Muscle of leg (tissue), 3 donors: ENCODE measurements at regions not wholly inside any gene's neighbourhood (a gene's known extent, or its start where the extent isn't known, plus 50 kb on each side); places are given as distances from the start of the nearest gene placed in this dataset.
A peak's percentile ranks its signal among the peaks of the same experiment; 100 is the strongest.

Experiments
- DNase-seq: peaks from one replicate; pipeline ENCODE4 v3.0.0; 2013
- H3K27ac ChIP-seq: one replicate; pipeline ENCODE4 v1.5.1; 2013; ENCODE audit warnings: mild to moderate bottlenecking, low read length, control low read depth
- H3K27me3 ChIP-seq: one replicate; pipeline ENCODE4 v1.6.1; 2013; ENCODE audit warnings: low read length; ENCODE audit not compliant: control insufficient read depth, insufficient read depth
- H3K36me3 ChIP-seq: one replicate; pipeline ENCODE4 v1.6.1; 2013; ENCODE audit warnings: low read length; ENCODE audit not compliant: control insufficient read depth, insufficient read depth
- H3K4me1 ChIP-seq: one replicate; pipeline ENCODE4 v1.6.1; 2013; ENCODE audit warnings: low read length; ENCODE audit not compliant: control insufficient read depth, insufficient read depth
- H3K4me3 ChIP-seq: one replicate; pipeline ENCODE4 v1.5.1; 2013; ENCODE audit warnings: low read length, control low read depth
- H3K9me3 ChIP-seq: replicated peaks from 2 replicates; pipeline ENCODE4 v1.6.1; 2013; ENCODE audit warnings: low read depth, low read length; ENCODE audit not compliant: control insufficient read depth
- WGBS: methylation state at CpG from one replicate; pipeline ENCODE4 v1.1.5; 2013; ENCODE audit warnings: missing lambda C conversion rate; ENCODE audit not compliant: insufficient coverage; 5-methylcytosine and 5-hydroxymethylcytosine counted together

GRCh38 chr22:49216579-49216978 lies 611.1 kb downstream of the BRD1 start:
- WGBS, result no CpG with 5 or more reads among the region's 5 CpGs
- no peaks in the 10 kb centered on the region for H3K27me3 ChIP-seq
- DNase-seq, result no peak

GRCh38 chr22:49215840-49216239 lies 611.8 kb downstream of the BRD1 start:
- DNase-seq, result no peak
- Histone ChIP-seq H3K27me3 (no peaks in the 10 kb centered on the region), H3K27ac (no peak overlapping the region), H3K9me3 (no peaks in the 10 kb centered on the region), H3K4me1 (no peaks in the 10 kb centered on the region), H3K4me3 (no peak overlapping the region), H3K36me3 (no peaks in the 10 kb centered on the region)
- WGBS, result 84% methylated on average over 5 of the region's 9 CpGs

More at GRCh38 chr22:49216579-49216978, 611.1 kb downstream of the BRD1 start:
- no peak overlapping the region for H3K4me3 ChIP-seq
- H3K27ac ChIP-seq, result no peak overlapping the region
- no peaks in the 10 kb centered on the region for H3K9me3 ChIP-seq
- no peaks in the 10 kb centered on the region for H3K36me3 ChIP-seq
- no peaks in the 10 kb centered on the region for H3K4me1 ChIP-seq

DNA sequence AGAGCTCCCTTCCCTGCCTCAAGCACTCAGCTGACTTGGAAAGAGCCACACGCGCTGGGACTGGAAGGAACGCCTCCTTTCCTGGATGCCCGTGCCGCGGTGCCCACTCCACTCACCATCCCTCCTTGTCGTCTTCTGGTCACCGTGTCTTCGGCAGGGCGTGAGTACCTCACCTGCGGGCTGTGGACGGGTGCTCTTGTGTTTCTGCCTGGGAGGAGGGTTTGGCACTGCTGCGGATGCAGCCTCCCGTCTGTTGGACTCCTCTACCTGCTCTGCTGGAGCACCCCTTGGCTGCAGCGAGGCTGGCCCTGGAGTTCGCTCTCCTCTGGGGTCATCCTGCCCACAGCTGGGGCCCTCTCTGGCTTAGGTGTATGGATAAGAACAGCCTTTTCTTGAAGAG lies 612.7 kb downstream of the BRD1 start:
- Histone ChIP-seq H3K36me3 (no peaks in the 10 kb centered on the region), H3K27ac (no peak overlapping the region), H3K4me1 (no peaks in the 10 kb centered on the region), H3K27me3 (no peaks in the 10 kb centered on the region), H3K9me3 (no peaks in the 10 kb centered on the region), H3K4me3 (no peak overlapping the region)
- WGBS, result 94% methylated on average over 10 of the region's 16 CpGs
- no peak for DNase-seq

DNA sequence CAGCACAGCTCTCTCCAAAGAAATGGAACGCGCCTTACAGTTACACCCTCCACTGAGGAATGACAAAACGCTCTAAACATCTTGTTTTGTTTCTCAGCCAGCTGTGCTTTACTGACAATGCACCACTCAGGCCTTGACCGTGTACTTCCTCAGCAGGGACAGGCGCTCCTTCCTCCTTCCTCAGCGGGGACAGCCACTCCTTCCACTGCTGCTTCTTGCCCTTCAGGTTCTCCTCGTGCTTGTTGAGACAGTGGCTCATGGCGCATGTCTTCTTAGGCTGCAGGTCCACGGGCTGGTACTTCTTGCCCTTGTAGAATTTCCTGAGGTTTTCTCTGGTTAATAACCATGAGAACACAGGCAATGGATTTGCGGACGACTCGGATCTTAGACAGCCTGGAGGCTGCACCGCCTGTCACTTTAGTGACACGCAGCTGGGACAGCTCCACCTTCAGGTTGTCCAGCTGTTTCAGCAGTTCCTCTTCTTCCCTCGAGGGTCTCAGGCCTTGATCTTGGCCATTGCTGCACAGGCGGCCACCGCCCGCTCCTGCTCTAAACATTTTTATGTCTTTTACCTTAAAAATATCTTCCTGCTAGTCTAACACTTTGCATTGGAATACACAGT lies 613.8 kb downstream of the BRD1 start:
- Histone ChIP-seq H3K27ac (no peak overlapping the region), H3K9me3 (no peaks in the 10 kb centered on the region), H3K4me3 (no peak overlapping the region), H3K36me3 (no peaks in the 10 kb centered on the region), H3K4me1 (peaks cover 2% of the 10 kb centered on the region), H3K27me3 (no peaks in the 10 kb centered on the region)
- no peak for DNase-seq
- 68% methylated on average over 18 of the region's 18 CpGs for WGBS

DNA sequence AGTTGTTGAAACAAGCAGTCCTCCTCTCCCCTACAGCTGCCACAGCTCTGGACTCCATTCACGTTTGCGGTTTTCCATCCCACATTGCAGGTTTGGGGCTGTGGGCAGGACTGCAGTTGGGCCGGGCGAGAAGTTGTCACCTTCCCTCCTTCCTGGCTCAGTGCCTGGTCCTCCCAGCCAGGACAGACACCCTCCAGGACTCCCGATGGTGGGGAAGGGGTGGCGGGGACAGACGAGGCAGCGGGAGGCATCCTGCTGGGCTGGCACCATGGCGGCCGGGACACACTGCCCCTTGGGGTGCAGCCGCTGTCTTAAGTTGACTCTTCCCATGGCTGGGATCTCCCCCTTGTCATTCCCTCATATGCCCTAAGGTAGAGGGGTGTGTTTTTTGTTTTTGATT lies 615.2 kb downstream of the BRD1 start:
- WGBS, result 86% methylated on average over 10 of the region's 11 CpGs
- Histone ChIP-seq H3K27ac (no peak overlapping the region), H3K4me3 (no peak overlapping the region), H3K9me3 (no peaks in the 10 kb centered on the region), H3K4me1 (peaks cover 2% of the 10 kb centered on the region), H3K36me3 (no peaks in the 10 kb centered on the region), H3K27me3 (no peaks in the 10 kb centered on the region)
- no peak for DNase-seq

GRCh38 chr22:49212002-49212401 lies 615.7 kb downstream of the BRD1 start:
- DNase-seq, result no peak
- H3K4me3 ChIP-seq, result no peak overlapping the region
- H3K36me3 ChIP-seq, result no peaks in the 10 kb centered on the region
- no peaks in the 10 kb centered on the region for H3K27me3 ChIP-seq
- no peaks in the 10 kb centered on the region for H3K9me3 ChIP-seq
- H3K4me1 ChIP-seq, result peaks cover 2% of the 10 kb centered on the region
- 78% methylated on average over 3 of the region's 5 CpGs for WGBS
- H3K27ac ChIP-seq, result no peak overlapping the region

- 82% methylated on average over 5 of the region's 5 CpGs for WGBS
- Histone ChIP-seq H3K9me3 (no peaks in the 10 kb centered on the region), H3K36me3 (no peaks in the 10 kb centered on the region), H3K27me3 (no peaks in the 10 kb centered on the region), H3K4me3 (no peak overlapping the region), H3K4me1 (peaks cover 2% of the 10 kb centered on the region), H3K27ac (no peak overlapping the region)
- DNase-seq, result no peak
Measured at GRCh38 chr22:49211176-49211575, 616.5 kb downstream of the BRD1 start.

DNA sequence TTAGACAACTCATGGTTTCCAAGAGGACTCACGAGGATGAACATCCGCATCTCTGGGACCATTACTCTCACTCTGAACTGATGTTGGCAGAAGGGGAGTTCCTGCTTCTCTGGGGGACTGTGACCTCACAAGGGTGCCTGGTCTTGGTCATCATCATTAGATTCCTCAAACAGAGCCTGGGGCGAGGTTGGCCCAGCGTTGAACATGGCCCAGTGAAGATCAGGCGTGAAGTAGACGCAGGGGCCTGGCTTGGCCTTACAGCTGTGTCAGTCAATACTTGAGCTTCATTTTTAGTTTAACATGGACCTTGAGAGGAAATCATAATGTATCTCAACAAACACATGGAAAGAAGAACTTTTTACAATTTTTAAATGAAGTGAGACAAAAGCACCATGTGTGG lies 617.1 kb downstream of the BRD1 start:
- WGBS, result 100% methylated on average over 1 of the region's 6 CpGs
- no peak for DNase-seq
- H3K4me1 ChIP-seq, result peaks cover 2% of the 10 kb centered on the region
- no peak overlapping the region for H3K27ac ChIP-seq
- H3K36me3 ChIP-seq, result no peaks in the 10 kb centered on the region
- H3K9me3 ChIP-seq, result no peaks in the 10 kb centered on the region
- no peak overlapping the region for H3K4me3 ChIP-seq
- H3K27me3 ChIP-seq, result no peaks in the 10 kb centered on the region

DNA sequence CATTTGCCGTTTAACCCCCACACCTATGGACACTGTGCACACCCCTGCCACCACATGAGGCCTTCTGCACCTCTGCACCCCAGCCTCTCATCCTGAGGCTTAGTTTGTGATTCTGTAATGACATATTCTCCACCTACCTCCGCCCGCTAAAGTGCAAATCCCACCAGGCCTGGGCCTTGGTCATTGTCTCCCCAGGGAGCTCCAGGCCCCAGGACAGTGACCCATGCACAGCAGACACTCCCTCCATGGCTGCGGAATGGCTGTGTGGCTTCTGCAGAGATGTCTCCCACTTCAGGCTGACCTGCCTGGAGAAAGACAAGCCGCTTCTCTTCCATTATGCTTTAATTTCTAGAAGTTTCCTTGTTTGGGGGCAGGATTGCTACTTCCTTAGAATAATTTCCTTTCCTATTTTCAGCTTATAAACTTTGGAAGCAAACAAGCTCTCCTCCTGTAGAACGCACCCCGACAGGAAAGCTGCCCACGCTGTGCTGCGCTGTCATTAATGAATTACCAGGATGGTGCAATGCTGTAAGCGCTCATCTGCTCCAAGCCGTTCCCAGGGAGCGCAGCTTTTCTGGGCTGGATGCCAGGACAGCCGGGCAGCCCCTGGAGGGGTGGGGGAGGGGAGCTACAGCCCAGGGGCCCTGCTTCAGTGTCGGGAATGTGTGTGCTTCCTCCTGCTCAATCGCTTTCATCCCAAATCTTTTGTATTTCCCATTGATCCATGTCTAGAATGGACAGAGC lies 618.0 kb downstream of the BRD1 start:
- Histone ChIP-seq H3K27ac (no peak overlapping the region), H3K36me3 (no peaks in the 10 kb centered on the region), H3K27me3 (no peaks in the 10 kb centered on the region), H3K9me3 (no peaks in the 10 kb centered on the region), H3K4me3 (no peak overlapping the region), H3K4me1 (peaks cover 2% of the 10 kb centered on the region)
- WGBS, result 53% methylated on average over 12 of the region's 15 CpGs
- peak; percentile 32 for DNase-seq

GRCh38 chr22:49208768-49209252 lies 618.9 kb downstream of the BRD1 start:
- no peaks in the 10 kb centered on the region for H3K9me3 ChIP-seq
- no peak overlapping the region for H3K4me3 ChIP-seq
- H3K36me3 ChIP-seq, result no peaks in the 10 kb centered on the region
- WGBS, result 42% methylated on average over 13 of the region's 15 CpGs
- H3K27me3 ChIP-seq, result peaks cover 3% of the 10 kb centered on the region
- no peak overlapping the region for H3K27ac ChIP-seq
- peaks cover 2% of the 10 kb centered on the region for H3K4me1 ChIP-seq
- DNase-seq, result peak; percentile 12
